ENCODE measurements at regions not wholly inside any gene's neighbourhood (a gene's known extent, or its start where the extent isn't known, plus 50 kb on each side); places are given as distances from the start of the nearest gene placed in this dataset.

DNA sequence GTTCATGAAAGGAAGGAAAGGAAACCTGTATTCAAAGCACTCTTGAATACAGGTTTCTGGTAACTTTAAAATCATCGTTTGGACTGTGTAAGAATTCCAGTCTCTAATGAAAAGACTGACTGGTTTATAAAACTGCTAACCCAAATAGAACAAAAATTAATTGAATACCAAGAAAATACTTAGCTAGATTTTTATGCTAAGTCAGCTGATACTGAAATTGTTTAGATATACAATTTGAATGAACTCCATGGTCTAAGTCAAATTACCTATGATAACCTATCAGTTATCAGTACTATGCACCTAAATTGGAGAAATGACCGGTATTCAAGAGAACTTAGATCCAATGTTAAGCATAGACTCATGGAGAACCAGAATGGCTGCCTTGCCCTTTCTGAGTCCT lies 338.3 kb downstream of the RNF144B start:
- no peak for DNase-seq

DNA sequence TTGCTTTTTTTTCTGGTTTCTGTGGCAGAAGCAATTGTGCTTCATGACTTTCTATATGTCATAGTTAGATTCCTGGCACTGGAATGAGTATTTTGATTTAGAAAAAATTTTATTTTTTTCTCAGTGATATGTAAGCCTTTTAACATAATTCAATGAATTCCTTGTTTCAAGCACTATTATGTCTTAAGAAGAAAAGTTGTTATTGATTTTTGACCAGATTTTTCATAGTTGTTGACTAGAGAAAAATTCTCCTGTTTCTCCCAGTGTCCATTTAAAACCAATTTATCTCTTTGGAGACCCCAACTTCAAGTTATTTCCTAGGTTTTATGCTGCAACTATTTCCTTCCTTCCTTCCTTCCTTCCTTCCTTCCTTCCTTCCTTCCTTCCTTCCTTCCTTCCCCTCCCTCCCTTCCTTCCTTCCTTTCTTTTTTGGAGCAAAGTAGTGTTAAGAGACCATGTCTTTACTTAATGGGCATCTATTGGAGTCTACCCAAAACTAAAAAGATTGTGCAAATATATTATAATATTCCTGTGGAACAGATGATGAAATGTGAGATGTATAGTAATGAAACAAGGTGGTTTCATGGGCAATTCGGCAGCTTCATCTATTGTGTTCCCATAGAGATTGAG lies 346.9 kb downstream of the RNF144B start:
- intact Hi-C loops (cut with DNase I), result no loop called here
- ATAC-seq (ENCODE audit: poor library complexity) (no peak), DNase-seq (no peak)

More for the DNA sequence above, 338.3 kb downstream of the RNF144B start:
- intact Hi-C loops (cut with DNase I), result no loop called here
- ATAC-seq (ENCODE audit: poor library complexity), result no peak

DNA sequence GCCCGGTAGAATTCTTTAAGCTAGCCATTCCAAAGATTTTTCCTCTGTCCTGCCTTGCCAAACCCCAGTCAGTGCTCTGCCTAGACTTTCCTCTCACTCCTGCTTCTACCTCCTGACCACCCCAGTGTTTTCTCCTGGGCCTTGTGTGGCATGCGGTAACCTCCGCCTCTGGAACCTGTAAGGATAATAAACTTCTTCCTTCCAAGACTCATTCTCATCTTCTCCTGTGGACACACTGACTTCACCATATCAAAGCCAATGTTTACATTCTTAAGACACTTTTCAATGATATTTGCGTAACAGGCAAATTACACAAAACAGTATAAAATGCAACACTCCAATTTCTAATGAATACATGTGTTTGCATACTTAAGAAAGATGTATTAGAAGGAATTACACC lies 354.6 kb downstream of the RNF144B start:
- no peak for DNase-seq
- no peak for ATAC-seq (ENCODE audit: poor library complexity)
- intact Hi-C loops (cut with DNase I), result no loop called here

DNA sequence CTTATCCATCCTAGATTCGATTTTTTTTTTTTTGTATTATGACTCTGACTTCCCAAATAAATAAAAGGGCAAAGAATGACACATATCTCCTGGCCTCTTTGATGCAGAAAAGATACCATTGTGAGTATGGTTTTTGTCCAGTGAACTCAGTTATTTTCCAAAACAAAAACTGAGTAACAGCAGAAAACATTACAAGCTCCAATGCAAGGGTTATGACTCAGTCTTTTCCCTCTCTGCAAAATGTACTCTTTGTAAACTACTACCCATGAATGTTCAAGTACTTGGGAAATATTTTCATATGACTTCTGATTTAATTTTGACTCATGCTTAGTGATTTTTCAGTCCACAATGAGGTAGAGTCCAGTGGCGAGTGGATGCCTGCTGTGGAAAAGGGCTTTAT lies 355.3 kb downstream of the RNF144B start:
- DNase-seq, result no peak
- no peak for ATAC-seq (ENCODE audit: poor library complexity)
- intact Hi-C loops (cut with DNase I), result no loop called here

DNA sequence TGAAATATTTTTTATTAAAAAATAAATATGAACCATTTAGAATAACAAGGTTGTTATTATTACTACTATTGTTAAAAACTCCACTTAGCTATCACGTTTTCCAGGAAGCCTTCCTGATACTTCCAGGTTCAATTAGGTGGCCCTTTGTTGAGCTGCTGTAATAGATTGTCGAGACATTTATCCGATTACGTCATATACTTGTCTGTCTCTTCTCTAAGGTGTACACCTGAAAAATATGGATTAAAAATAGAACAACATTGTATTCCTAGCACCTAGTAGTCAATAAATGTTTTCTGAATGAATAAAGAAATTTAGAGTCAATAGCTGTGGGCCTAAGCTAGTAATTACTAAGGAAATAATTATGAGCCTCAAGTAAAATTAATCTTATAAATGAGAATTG lies 359.6 kb downstream of the RNF144B start:
- DNase-seq, result no peak
- intact Hi-C loops (cut with DNase I), result no loop called here
- no peak for ATAC-seq (ENCODE audit: poor library complexity)

DNA sequence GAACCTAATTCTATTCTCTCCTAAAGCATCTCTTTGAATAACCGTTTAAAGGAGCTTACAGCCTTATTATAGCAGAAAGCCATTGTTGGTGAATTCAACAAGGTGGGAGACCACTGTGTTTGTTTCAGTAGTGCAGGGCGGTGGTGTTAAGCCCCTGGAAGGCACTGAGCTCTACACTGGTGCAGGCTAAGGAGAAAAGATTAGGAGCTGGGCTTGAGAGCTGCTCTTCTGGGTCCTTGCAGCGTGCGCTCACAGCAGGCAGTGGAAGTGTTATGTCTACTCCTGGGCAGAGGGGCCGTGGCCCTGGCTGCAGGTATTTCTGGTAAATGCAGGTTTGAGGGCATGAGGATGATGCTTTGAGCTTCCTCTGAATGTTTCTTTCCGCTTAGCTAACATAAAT lies 361.2 kb downstream of the RNF144B start:
- DNase-seq, result no peak
- ATAC-seq (ENCODE audit: poor library complexity), result no peak
- intact Hi-C loops (cut with DNase I), result no loop called here

DNA sequence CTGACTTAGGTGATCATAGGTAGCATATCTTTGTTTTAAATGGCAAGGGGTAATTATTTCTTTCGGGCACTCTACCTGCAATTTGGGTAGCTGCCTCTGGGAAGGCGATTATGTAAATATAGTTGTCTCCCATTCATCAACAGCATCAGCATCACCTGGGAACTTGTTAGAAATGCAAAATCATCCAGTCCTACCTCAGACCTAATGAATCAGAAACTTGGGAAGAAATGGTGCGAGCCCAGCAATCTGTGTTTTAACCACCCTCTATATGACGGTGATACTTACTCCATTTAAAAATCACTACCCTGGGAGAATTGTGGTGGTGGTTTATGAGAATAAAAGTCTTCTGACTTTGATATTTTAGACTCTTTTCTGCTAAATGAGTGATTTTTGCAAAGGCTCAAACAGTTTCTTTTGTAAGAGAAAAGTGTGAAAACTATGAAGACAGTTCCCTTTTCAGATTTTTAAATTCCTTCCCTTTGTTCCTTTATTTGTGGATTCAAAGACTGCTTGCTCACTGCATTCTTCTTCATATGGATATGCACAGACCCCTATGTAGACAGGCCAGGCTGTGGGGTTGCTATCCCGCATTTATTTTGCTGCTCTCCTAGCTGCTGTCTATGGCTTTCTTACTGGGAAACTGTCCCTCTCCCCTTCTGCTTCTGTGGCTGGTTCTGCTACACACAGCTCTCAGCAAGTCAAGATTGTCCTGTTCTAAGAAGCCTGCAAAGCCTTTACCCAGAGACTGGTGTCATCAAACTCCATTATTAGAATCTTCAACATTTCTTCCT lies 365.3 kb downstream of the RNF144B start:
- intact Hi-C loops (cut with DNase I), result no loop called here
- no peak for DNase-seq
- no peak for ATAC-seq (ENCODE audit: poor library complexity)

DNA sequence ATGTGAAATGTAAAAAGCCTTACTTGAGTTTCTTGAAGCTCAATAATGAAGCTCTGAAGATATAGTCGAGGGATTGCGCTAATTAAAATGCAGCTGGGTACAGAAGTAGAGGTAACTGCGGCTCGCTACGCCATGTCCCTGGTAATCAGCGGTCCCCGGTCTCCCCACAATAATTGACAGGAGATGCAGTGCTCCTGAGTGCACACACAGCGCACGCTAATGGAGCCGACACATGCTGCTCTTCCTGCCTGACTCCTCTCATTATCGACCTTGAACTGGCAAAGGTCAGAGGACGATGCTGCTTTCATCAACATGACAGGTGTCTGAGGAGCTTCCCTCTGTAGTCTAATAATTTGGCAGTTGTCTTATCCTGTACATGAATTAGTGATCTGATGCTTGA lies 365.9 kb downstream of the RNF144B start:
- DNase-seq (no peak), ATAC-seq (ENCODE audit: poor library complexity) (no peak)
- intact Hi-C loops (cut with DNase I), result no loop called here

DNA sequence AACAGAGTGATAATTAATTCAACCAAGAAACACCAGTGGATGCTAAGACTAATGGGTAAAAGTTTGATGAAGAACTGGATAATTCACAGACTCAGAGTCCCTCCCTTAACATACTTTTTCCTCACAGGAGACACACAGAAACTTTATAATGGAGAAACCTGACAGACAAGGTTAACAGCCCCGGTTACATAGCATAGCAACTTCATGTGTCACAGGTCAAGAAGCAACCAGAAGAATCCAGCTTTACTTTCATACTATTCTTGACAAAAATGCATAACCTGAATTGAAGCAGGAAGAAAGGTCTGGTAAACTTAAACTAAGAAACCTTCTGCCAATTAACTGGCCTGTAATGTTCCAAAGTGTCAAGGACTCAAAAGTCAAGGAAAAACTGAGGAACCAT lies 375.9 kb downstream of the RNF144B start:
- ATAC-seq (ENCODE audit: poor library complexity) (no peak), DNase-seq (no peak)
- intact Hi-C loops (cut with DNase I), result no loop called here

DNA sequence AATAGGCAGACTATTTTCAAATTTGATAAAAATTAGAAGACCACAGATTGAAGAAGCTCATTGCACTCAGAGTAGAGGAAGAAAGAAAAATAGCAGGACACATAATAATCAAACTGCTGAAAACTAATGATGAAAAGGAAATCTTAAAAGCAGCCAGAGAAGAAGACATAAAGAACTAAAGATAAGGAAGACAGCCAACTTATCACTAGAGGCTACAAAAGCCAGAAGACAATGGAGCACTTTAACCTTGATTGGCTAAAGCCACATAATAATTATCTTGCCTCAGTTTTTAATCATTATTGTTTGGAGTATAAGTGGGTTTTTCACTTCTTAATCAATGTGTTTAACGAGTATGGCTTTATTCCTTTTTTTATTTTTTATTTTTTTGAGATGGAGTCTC lies 397.6 kb downstream of the RNF144B start:
- DNase-seq (no peak), ATAC-seq (ENCODE audit: poor library complexity) (no peak)
- intact Hi-C loops (cut with DNase I), result no loop called here

DNA sequence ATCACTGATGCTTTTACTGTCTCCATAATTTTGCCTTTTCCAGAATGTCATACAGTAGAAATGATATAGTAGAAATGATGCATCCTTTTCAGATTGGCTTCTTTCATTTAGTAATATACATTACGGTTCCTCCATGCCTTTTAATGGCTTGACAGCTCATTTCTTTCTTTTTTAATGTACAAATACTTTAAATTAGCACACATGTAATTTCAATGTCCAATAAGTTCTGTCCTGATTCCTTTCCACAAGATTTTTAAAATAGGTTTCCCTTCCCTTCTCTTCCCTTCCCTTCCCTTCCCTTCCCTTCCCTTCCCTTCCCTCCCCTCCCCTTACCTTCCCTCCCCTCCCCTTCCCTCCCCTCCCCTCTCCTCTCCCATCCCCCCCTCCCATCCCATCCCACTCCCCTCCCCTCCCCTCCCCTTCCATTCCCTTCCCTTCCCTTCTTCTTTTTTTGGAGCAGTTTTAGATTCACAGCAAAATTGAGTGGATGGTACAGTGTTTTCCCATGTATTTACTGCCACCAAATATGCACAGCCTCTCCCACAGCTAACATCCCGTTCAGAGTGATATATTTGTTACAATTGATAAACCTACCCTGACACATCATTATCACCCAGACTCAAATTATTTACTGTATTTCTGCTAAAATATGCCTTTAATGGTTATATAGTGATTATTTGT lies 398.8 kb downstream of the RNF144B start:
- intact Hi-C loops (cut with DNase I), result no loop called here
- ATAC-seq (ENCODE audit: poor library complexity) (no peak), DNase-seq (no peak)

DNA sequence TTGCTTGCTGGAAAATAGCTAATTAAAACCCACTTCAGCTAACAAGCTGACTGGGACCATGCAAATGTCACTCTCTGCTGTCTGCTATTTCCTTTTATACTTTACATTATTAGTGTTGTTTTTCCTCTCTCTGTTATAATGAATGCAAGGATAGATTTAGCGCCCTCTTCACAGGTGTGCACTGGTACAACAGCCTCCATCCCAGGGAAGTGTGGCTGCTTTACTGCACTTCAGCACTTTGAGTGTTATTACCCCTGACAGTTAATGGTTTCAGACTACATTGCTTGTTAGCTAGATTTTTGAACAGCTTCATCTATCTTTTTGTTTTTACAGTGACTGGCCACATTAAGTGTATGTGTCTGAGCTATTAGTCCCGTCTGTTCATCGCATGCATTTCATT lies 405.7 kb downstream of the RNF144B start:
- no peak for ATAC-seq (ENCODE audit: poor library complexity)
- intact Hi-C loops (cut with DNase I), result no loop called here
- DNase-seq, result no peak

DNA sequence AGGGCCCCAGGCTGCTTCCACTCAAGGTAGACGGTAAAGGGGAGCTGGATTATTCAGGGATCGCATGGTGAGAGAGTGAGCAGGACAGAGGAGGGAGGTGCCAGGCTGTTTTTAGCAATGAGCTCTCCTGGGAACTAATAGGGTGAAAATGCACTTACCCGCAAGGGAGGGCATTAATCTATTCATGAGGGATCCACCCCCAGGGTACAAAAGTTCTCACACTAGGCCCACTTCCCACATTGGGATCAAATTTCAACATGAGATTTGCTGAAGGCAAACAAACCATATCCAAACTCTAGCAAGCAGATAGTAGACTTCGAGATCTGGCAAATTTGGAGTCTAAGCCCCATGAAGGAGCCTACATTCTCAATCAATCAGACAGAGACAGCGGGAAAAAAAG lies 408.6 kb downstream of the RNF144B start:
- ATAC-seq (ENCODE audit: poor library complexity), result no peak
- DNase-seq, result no peak
- intact Hi-C loops (cut with DNase I), result no loop called here

DNA sequence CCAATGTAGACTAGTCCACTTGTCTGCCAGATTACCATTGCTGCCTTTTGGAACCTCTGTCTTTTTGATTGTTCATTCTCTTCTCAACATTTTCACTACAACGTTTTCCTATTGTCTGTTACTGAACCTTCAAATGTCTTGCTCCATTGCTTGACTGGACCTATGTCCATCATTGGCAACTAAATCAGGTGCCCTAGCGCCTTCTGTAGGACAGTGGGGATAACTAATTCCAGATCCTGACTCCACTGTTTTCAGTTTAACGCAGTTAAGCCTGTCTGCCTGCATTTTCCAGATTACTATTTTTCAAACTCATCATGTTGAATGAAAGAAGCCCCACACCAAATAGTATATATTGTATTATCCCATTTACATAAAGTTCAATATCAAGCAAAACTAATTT lies 433.6 kb downstream of the RNF144B start:
- DNase-seq, result no peak
- intact Hi-C loops (cut with DNase I), result no loop called here
- ATAC-seq (ENCODE audit: poor library complexity), result no peak

DNA sequence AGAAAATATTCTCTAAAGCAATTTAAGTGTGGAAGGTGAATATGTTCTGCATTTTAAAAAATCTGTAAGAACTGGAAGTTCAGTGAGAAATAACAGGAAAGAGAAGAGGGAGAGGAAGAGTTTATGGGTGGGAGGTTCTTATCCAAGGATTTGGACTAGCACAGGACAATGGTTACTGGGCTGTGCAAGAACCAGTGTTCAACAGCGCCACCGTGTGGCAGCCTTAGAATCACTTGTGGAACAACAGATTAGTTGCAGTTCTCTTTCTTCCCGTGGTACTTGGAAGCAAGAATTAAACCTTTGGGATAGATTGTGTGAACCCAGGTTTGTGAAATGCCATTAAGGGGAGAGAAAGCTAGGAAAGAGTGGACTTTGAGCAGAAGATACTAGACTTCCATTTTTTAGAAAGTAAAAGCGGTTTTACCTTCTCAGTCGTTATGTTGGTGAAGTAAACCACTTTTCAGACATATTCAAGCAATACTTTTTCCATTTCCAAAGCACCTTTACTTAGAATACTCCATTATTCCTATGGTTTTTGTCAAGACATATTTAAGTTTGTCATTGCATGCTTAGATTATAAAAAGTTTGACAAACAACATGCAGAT lies 436.7 kb downstream of the RNF144B start:
- no peak for DNase-seq
- intact Hi-C loops (cut with DNase I), result no loop called here
- no peak for ATAC-seq (ENCODE audit: poor library complexity)

DNA sequence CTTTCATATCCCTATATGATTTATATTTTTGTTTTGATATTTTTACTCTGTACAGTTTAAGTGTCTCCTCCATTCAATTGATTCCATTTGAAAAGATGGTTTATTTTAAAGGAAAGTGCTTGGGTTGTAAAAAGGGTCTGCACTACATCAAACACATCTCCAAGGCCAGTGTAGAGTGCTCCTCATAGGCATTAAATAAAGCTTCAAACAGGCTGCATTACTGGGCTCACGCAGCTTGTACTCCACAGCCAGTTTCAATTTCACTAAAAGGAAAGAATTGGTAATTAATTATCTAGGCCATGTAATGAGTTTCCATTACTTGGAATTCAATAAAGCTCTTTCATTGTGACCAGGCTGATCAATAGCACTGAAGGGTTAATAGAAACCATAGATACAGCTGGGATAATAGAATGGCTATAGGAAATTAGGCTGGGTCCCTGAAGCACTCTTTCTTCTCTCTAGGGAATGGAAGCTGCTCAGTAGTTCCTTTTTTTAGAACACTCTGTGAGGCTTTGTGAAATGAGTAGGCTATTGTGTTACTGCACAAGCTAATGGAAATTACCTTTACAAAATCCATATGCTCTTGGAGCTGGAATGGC lies 442.2 kb downstream of the RNF144B start:
- intact Hi-C loops (cut with DNase I), result no loop called here
- ATAC-seq (ENCODE audit: poor library complexity) (no peak), DNase-seq (no peak)

DNA sequence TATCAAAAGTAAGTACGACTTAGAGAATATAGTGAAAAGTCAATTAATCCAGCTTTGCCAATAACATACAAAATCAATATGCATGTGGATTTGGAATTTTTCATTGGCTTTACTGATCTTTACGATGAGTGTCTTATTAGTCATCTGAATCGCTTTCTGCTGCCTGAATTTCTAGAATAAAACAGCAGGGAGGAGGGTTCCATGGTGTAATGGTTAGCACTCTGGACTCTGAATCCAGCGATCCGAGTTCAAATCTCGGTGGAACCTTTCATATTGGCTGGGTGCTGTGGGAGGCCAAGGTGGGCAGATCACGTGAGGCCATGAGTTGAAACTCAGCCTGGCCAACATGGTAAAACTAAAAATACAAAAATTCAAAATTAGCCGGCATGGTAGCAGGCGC lies 448.8 kb downstream of the RNF144B start:
- no peak for DNase-seq
- intact Hi-C loops (cut with DNase I), result no loop called here
- no peak for ATAC-seq (ENCODE audit: poor library complexity)

DNA sequence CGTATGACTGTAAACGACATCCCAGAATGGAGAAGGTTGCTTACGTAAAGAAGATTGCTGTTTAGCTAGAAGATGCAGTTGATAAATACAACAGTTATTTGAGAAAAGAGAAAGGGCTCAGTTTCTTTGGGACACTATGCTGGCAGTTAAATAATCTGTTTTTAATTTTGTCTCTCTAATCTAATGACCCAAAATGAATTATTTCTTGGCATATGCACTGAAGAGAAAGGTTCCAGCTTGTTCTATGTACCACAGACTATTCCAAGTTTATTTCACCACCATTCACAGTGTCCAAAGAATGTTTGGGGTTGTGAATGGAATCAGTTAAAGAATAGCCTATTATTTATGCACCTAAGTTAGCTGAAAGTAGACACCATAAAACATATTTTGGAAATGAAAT lies 449.9 kb downstream of the RNF144B start:
- ATAC-seq (ENCODE audit: poor library complexity) (no peak), DNase-seq (no peak)
- intact Hi-C loops (cut with DNase I), result no loop called here

DNA sequence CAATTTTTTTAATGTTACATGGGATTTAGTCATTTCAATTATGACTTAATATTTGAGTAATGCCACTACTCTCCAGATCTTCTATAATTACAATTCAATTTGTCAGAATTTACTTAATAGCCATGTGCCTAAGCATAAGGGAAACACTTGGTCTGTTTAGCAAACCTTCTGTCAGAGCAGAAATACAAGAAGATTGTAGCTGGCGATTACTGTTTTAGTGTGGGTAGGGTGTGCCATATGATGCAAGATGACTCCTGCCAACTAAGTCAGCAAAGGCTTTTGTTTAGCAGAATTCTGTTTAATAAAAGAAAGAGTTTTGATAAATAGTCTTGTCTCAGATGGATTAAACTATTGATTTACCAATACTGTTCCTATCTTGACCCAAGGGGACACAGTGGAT lies 455.4 kb downstream of the RNF144B start:
- intact Hi-C loops (cut with DNase I), result no loop called here
- no peak for ATAC-seq (ENCODE audit: poor library complexity)
- DNase-seq, result no peak
